DMS 273 treated with DMSO at 0.1 percent for 48 hours (cell line): ENCODE measurements at regions not wholly inside any gene's neighbourhood (a gene's known extent, or its start where the extent isn't known, plus 50 kb on each side); places are given as distances from the start of the nearest gene placed in this dataset.

Experiments used
- DNase-seq: peaks from one replicate; lab custom pipeline; 2025; lab: John Stamatoyannopoulos, UW

GRCh38 chr13:63433546-63434150 is 2018.0 kb upstream of the PCDH20 start:
- DNase-seq: no peak

GRCh38 chr13:63427170-63427569 is 2011.5 kb upstream of the PCDH20 start:
- DNase-seq: no peak

- no peak for DNase-seq
Measured at GRCh38 chr13:63425131-63425530, 2009.5 kb upstream of the PCDH20 start.

GRCh38 chr13:63421123-63421522 is 2005.5 kb upstream of the PCDH20 start:
- DNase-seq: no peak

GRCh38 chr13:63420685-63421084 is 2005.0 kb upstream of the PCDH20 start:
- no peak for DNase-seq

GRCh38 chr13:63414247-63414646 is 1998.6 kb upstream of the PCDH20 start:
- no peak for DNase-seq

GRCh38 chr13:63409791-63410351 is 1994.2 kb upstream of the PCDH20 start:
- no peak for DNase-seq

GRCh38 chr13:63408331-63409189 is 1992.9 kb upstream of the PCDH20 start:
- no peak for DNase-seq

GRCh38 chr13:63403733-63404132 is 1988.1 kb upstream of the PCDH20 start:
- DNase-seq: no peak

GRCh38 chr13:63396746-63397145 is 1981.1 kb upstream of the PCDH20 start:
- DNase-seq: no peak

- no peak for DNase-seq
Measured at GRCh38 chr13:63393112-63393511, 1977.5 kb upstream of the PCDH20 start.

GRCh38 chr13:63389756-63390155 is 1974.1 kb upstream of the PCDH20 start:
- no peak for DNase-seq

GRCh38 chr13:63381078-63381859 is 1965.6 kb upstream of the PCDH20 start:
- DNase-seq: no peak

- no peak for DNase-seq
Measured at GRCh38 chr13:63377986-63378385, 1962.3 kb upstream of the PCDH20 start.

GRCh38 chr13:63370101-63370500 is 1954.5 kb upstream of the PCDH20 start:
- no peak for DNase-seq

GRCh38 chr13:63367522-63368198 is 1952.0 kb upstream of the PCDH20 start:
- DNase-seq: no peak

GRCh38 chr13:63364159-63364558 is 1948.5 kb upstream of the PCDH20 start:
- DNase-seq: no peak

- DNase-seq: no peak
Measured at GRCh38 chr13:63351533-63351932, 1935.9 kb upstream of the PCDH20 start.

GRCh38 chr13:63351081-63351480 is 1935.4 kb upstream of the PCDH20 start:
- DNase-seq: no peak

GRCh38 chr13:63345835-63346234 is 1930.2 kb upstream of the PCDH20 start:
- DNase-seq: no peak

- no peak for DNase-seq
Measured at GRCh38 chr13:63344711-63345110, 1929.1 kb upstream of the PCDH20 start.

GRCh38 chr13:63337921-63338320 is 1922.3 kb upstream of the PCDH20 start:
- no peak for DNase-seq
